Epithelial cell of prostate (primary cell): ENCODE measurements at regions not wholly inside any gene's neighbourhood (a gene's known extent, or its start where the extent isn't known, plus 50 kb on each side); places are given as distances from the start of the nearest gene placed in this dataset.
"Not testable (repeated sequence)": the region's sequence is repeated elsewhere in the genome, so short reads cannot be mapped to it uniquely, and the experiment has no call there.

Source experiments
- DNase-seq: peaks from one replicate; pipeline ENCODE4 v3.0.0-alpha.2; 2011; ENCODE audit warnings: low read depth, low spot score
- H3K27ac ChIP-seq: fragments of 450-650 bp; 2 replicates; pipeline ENCODE4 v1.5.1; 2017; ENCODE audit warnings: mild to moderate bottlenecking

GRCh38 chr2:236345081-236345714, 81.0 kb upstream of the ASB18 start:
- DNase-seq: no peak
- H3K27ac ChIP-seq: no peak overlapping the region

GRCh38 chr2:236346366-236346765, 82.2 kb upstream of the ASB18 start:
- no peak overlapping the region for H3K27ac ChIP-seq
- no peak for DNase-seq

GRCh38 chr2:236348279-236348678, 84.1 kb upstream of the ASB18 start:
- DNase-seq: no peak
- no peak overlapping the region for H3K27ac ChIP-seq

- no peak overlapping the region for H3K27ac ChIP-seq
- no peak for DNase-seq
These were observed 84.8 kb upstream of the ASB18 start for GRCh38 chr2:236348976-236349375.

GRCh38 chr2:236350426-236350825, 86.2 kb upstream of the ASB18 start:
- no peak overlapping the region for H3K27ac ChIP-seq
- no peak for DNase-seq

- H3K27ac ChIP-seq: no peak overlapping the region
- DNase-seq: no peak
These were observed 87.8 kb upstream of the ASB18 start for GRCh38 chr2:236351966-236352525.

GRCh38 chr2:236352761-236353593, 88.8 kb upstream of the ASB18 start:
- no peak overlapping the region for H3K27ac ChIP-seq
- no peak for DNase-seq

- H3K27ac ChIP-seq: no peak overlapping the region
- no peak for DNase-seq
These were observed 89.4 kb upstream of the ASB18 start for GRCh38 chr2:236353594-236353942.

- DNase-seq: no peak
- no peak overlapping the region for H3K27ac ChIP-seq
These were observed 90.1 kb upstream of the ASB18 start for GRCh38 chr2:236354056-236354940.

GRCh38 chr2:236354973-236355595, 90.9 kb upstream of the ASB18 start:
- no peak overlapping the region for H3K27ac ChIP-seq
- DNase-seq: no peak

- DNase-seq: no peak
- no peak overlapping the region for H3K27ac ChIP-seq
These were observed 91.7 kb upstream of the ASB18 start for GRCh38 chr2:236355911-236356310.

- not testable (repeated sequence) for H3K27ac ChIP-seq, DNase-seq
These were observed 92.1 kb upstream of the ASB18 start for GRCh38 chr2:236356321-236356720.

GRCh38 chr2:236358482-236358881, 94.3 kb upstream of the ASB18 start:
- not testable (repeated sequence) for H3K27ac ChIP-seq, DNase-seq

- DNase-seq: no peak
- H3K27ac ChIP-seq: no peak overlapping the region
These were observed 95.3 kb upstream of the ASB18 start for GRCh38 chr2:236359426-236360045.

GRCh38 chr2:236360496-236360895, 96.3 kb upstream of the ASB18 start:
- H3K27ac ChIP-seq: no peak overlapping the region
- DNase-seq: no peak

- DNase-seq: no peak
- no peak overlapping the region for H3K27ac ChIP-seq
These were observed 99.6 kb upstream of the ASB18 start for GRCh38 chr2:236363711-236364277.

- H3K27ac ChIP-seq: no peak overlapping the region
- DNase-seq: no peak
These were observed 101.2 kb upstream of the ASB18 start for GRCh38 chr2:236365258-236366048.

GRCh38 chr2:236366049-236366387, 101.8 kb upstream of the ASB18 start:
- H3K27ac ChIP-seq: no peak overlapping the region

GRCh38 chr2:236366397-236366796, 102.2 kb upstream of the ASB18 start:
- no peak for DNase-seq

More at GRCh38 chr2:236366049-236366387, 101.8 kb upstream of the ASB18 start:
- DNase-seq: no peak

More at GRCh38 chr2:236366397-236366796, 102.2 kb upstream of the ASB18 start:
- no peak overlapping the region for H3K27ac ChIP-seq
